Loucy (cell line): ENCODE measurements at regions not wholly inside any gene's neighbourhood (a gene's known extent, or its start where the extent isn't known, plus 50 kb on each side); places are given as distances from the start of the nearest gene placed in this dataset.

ENCODE experiments used
- H2AFZ ChIP-seq: fragments of 200-600 bp; sonication (generic); 2 replicates; pipeline ENCODE4 v1.6.0; 2016; ENCODE audit warnings: antibody characterized with exemption, mild to moderate bottlenecking, low read length, moderate library complexity
- H3F3A ChIP-seq: fragments of 200-600 bp; 2 replicates; pipeline ENCODE4 v1.6.0; 2016; ENCODE audit warnings: antibody characterized with exemption, low read depth, mild to moderate bottlenecking
- H3K27me3 ChIP-seq: fragments of 200-600 bp; sonication (generic); 2 replicates; pipeline ENCODE4 v1.6.1; 2014; ENCODE audit warnings: low read length, mild to moderate bottlenecking; ENCODE audit not compliant: insufficient read depth, poor library complexity, severe bottlenecking
- H3K36me3 ChIP-seq: fragments of 200-600 bp; sonication (generic); 2 replicates; pipeline ENCODE4 v1.6.1; 2016; ENCODE audit warnings: low read length; ENCODE audit not compliant: insufficient read depth
- H3K4me1 ChIP-seq: fragments of 200-600 bp; sonication (generic); 2 replicates; pipeline ENCODE4 v1.5.1; 2014; ENCODE audit warnings: low read length, mild to moderate bottlenecking; ENCODE audit not compliant: insufficient read depth, poor library complexity, severe bottlenecking
- H3K4me2 ChIP-seq: fragments of 200-600 bp; sonication (generic); 2 replicates; pipeline ENCODE4 v1.6.0; 2014; ENCODE audit warnings: antibody characterized with exemption, low read length, low read depth, mild to moderate bottlenecking; ENCODE audit not compliant: poor library complexity, severe bottlenecking
- H3K4me3 ChIP-seq: fragments of 200-600 bp; sonication (generic); 2 replicates; pipeline ENCODE4 v1.5.1; 2014; ENCODE audit warnings: low read length, mild to moderate bottlenecking, mixed read lengths; ENCODE audit not compliant: poor library complexity, severe bottlenecking
- H3K79me2 ChIP-seq: fragments of 200-600 bp; sonication (generic); 2 replicates; pipeline ENCODE4 v1.6.1; 2014; ENCODE audit warnings: low read length; ENCODE audit not compliant: insufficient read depth
- H3K9ac ChIP-seq: fragments of 200-600 bp; sonication (generic); 2 replicates; pipeline ENCODE4 v1.6.0; 2014; ENCODE audit warnings: mild to moderate bottlenecking, low read depth, low read length, moderate library complexity; ENCODE audit not compliant: poor library complexity, severe bottlenecking
- H3K9me2 ChIP-seq: fragments of 200-600 bp; sonication (generic); replicated peaks from 2 replicates; pipeline ENCODE4 v1.6.1; 2016; ENCODE audit warnings: low read depth, low read length, mixed read lengths
- H3K9me3 ChIP-seq: fragments of 200-600 bp; sonication (generic); 2 replicates; pipeline ENCODE4 v1.6.1; 2014; ENCODE audit warnings: mild to moderate bottlenecking, antibody characterized with exemption, low read length, low read depth; ENCODE audit not compliant: insufficient read depth
- H4K20me1 ChIP-seq: fragments of 200-600 bp; sonication (generic); 2 replicates; pipeline ENCODE4 v1.6.0; 2014; ENCODE audit warnings: antibody characterized with exemption, low read length, mild to moderate bottlenecking; ENCODE audit not compliant: insufficient read depth, poor library complexity, severe bottlenecking
- EZH2phosphoT487 ChIP-seq: fragments of 200-600 bp; IDR thresholded peaks from 2 replicates; pipeline ENCODE4 v1.6.1; 2018; ENCODE audit warnings: antibody characterized with exemption, mild to moderate bottlenecking, moderate library complexity, borderline replicate concordance
- TF ChIP-seq, protein P1 (sequence below): fragments of 200-600 bp; sonication (generic); conservative IDR thresholded peaks from 2 replicates; pipeline ENCODE4 v1.5.1; 2014; ENCODE audit warnings: mild to moderate bottlenecking, antibody characterized with exemption, low read length

DNA sequence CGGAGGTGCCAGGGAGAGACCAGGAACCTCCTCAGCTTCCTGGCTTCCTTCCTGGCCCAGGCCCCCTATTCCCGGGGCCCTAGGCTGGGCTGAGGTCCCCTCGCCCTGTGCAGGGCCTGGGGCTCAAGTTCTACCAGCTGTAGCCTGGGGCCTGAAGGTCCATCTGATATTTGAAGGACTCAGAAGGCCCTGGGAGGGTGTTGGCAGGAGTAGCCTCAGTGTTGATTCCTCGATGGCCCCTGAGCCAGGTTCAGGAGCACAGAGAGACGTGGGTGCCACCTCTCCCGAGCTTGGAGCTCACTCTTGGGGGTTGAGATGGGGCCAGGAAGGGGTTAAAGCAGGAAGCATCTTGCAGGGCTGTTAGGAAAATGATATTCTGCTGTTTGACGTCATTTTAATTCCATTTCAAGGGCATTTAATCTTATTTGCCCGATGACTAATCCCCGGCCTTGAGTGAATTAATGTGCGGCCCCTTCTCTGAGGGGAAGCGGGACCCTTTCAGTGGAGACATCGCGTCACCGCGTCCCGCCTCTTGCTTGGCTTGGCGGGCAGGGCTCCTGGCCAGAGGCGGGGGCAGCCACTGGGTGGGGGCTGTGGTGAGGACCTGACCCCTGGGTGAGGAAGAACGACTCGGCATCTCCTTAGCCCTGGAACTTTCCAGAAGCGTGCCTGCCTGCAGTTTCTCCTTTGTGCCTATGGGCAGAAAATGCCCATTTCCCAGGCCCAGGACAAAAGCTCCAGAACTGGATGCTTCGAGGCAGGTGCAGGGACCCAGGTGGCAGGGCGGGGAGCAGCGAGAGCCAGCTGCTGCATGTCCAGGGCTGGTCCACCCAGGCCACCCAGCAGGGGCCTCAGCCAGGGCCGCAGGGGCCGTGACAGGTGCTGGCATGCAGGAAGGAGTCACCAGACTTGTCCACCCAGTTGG, 158.3 kb downstream of the KIF26A start:
- Histone ChIP-seq H3K9me3 (peaks cover 3% of the 10 kb centered on the region; the same call in 1 of the 2 replicates), H3K9ac (no peak overlapping the region), H3K4me1 (no peaks in the 10 kb centered on the region), H3K9me2 (no peaks in the 10 kb centered on the region), H3K79me2 (no peaks in the 10 kb centered on the region), H2AFZ (no peak overlapping the region), H3K36me3 (no peaks in the 10 kb centered on the region), H3K4me3 (no peak overlapping the region), H3K27me3 (no peaks in the 10 kb centered on the region), H3F3A (no peaks in the 10 kb centered on the region), H4K20me1 (no peaks in the 10 kb centered on the region), H3K4me2 (no peak overlapping the region)
- TF ChIP-seq EZH2phosphoT487 = no peak
- TF ChIP-seq, protein P1, sequence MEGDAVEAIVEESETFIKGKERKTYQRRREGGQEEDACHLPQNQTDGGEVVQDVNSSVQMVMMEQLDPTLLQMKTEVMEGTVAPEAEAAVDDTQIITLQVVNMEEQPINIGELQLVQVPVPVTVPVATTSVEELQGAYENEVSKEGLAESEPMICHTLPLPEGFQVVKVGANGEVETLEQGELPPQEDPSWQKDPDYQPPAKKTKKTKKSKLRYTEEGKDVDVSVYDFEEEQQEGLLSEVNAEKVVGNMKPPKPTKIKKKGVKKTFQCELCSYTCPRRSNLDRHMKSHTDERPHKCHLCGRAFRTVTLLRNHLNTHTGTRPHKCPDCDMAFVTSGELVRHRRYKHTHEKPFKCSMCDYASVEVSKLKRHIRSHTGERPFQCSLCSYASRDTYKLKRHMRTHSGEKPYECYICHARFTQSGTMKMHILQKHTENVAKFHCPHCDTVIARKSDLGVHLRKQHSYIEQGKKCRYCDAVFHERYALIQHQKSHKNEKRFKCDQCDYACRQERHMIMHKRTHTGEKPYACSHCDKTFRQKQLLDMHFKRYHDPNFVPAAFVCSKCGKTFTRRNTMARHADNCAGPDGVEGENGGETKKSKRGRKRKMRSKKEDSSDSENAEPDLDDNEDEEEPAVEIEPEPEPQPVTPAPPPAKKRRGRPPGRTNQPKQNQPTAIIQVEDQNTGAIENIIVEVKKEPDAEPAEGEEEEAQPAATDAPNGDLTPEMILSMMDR = no peak

DNA sequence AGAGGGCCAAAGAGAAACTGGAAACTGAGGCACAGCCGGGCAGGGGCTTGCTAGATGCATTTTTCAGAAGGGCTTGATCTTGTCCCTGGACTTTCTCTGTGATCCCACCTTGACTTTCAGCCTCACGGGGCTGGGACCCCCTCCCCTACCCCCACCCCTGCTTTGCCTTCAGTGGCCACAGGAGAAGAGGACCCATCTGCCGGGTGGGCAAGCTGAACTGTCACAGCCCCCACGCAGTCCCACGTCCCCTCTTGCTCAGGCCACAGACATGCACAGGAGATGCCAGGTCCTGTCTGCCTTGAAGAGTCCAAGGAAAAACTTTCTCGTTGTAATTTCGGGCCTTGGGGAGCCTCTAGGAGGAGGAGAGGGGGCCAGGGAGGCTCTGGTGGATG, 158.9 kb downstream of the KIF26A start:
- no peak for TF ChIP-seq EZH2phosphoT487
- TF ChIP-seq, protein P1 = no peak
- Histone ChIP-seq H3K79me2 (no peaks in the 10 kb centered on the region), H2AFZ (no peak overlapping the region), H3K4me3 (no peak overlapping the region), H3F3A (no peaks in the 10 kb centered on the region), H3K9me2 (no peaks in the 10 kb centered on the region), H3K4me1 (no peaks in the 10 kb centered on the region), H3K27me3 (no peaks in the 10 kb centered on the region), H3K9me3 (peaks cover 3% of the 10 kb centered on the region; the same call in 1 of the 2 replicates), H3K4me2 (no peak overlapping the region), H4K20me1 (no peaks in the 10 kb centered on the region), H3K9ac (no peak overlapping the region), H3K36me3 (no peaks in the 10 kb centered on the region)

DNA sequence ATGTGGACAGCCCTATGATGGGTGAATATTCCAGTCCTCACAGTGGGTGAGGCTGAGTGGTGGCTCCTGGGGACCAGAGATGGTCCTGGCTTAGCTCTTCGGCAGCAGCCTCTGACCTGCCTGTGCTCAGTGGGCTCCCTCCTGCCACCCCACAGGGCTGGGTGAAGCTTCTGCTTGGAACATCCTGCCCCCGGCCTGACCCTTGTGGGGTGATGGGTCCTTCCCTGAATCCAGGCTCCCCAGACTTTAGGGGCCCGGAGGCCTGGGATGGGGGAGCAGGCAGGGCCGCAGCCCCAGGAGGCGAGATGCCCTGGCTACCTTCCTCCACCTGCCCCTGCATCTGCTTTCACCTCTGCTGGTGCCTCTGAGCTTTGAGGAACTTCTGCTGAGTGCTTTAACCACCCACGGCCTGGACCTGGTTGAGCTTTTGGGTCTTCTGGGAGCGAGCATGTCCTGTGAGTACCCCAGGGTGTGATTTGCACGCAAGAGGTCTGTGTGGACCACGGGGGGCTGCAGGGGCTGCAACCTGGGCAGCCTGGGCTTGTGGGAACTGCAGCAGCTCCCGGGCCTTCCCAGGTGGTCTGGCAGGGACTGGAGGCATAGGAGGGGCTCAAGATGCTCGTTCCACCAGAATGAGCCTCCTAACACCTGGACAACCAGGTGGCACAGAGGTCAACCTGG, 159.5 kb downstream of the KIF26A start:
- H3K9me3 ChIP-seq = peaks cover 3% of the 10 kb centered on the region; the same call in 1 of the 2 replicates
- TF ChIP-seq, protein P1 = no peak
- TF ChIP-seq EZH2phosphoT487 = no peak
- H3K9me2 ChIP-seq = no peaks in the 10 kb centered on the region
- H4K20me1 ChIP-seq = no peaks in the 10 kb centered on the region
- H3K4me3 ChIP-seq = no peak overlapping the region
- H3K36me3 ChIP-seq = no peaks in the 10 kb centered on the region
- no peaks in the 10 kb centered on the region for H3K79me2 ChIP-seq
- H3K4me2 ChIP-seq = no peak overlapping the region
- no peaks in the 10 kb centered on the region for H3F3A ChIP-seq
- no peak overlapping the region for H2AFZ ChIP-seq
- H3K9ac ChIP-seq = no peak overlapping the region
- no peaks in the 10 kb centered on the region for H3K4me1 ChIP-seq
- no peaks in the 10 kb centered on the region for H3K27me3 ChIP-seq
